Lower lobe of right lung (tissue), 2 donors: ENCODE measurements at regions not wholly inside any gene's neighbourhood (a gene's known extent, or its start where the extent isn't known, plus 50 kb on each side); places are given as distances from the start of the nearest gene placed in this dataset.

Source experiments
- ATAC-seq, 2 donors: fragments of 200-7000 bp; cut with Tn5 transposase; one replicate each; pipeline ENCODE4 v1.9.1; 2020 to 2022; ENCODE audit warnings: mild to moderate bottlenecking in 2 of 2, moderate library complexity in 2 of 2
- DNase-seq: peaks from one replicate; pipeline ENCODE4 v3.0.0-alpha.2; 2020
- H3K27ac ChIP-seq: fragments of 200-600 bp; one replicate; pipeline ENCODE4 v1.8.0; 2022
- H3K27me3 ChIP-seq: fragments of 200-600 bp; one replicate; pipeline ENCODE4 v1.8.0; 2022; ENCODE audit warnings: low read depth
- H3K36me3 ChIP-seq: fragments of 200-600 bp; one replicate; pipeline ENCODE4 v1.8.0; 2022; ENCODE audit warnings: mild to moderate bottlenecking
- H3K4me1 ChIP-seq: fragments of 200-600 bp; one replicate; pipeline ENCODE4 v1.8.0; 2022
- H3K4me3 ChIP-seq: fragments of 200-600 bp; one replicate; pipeline ENCODE4 v1.8.0; 2022; ENCODE audit warnings: mild to moderate bottlenecking
- H3K9me3 ChIP-seq: fragments of 200-600 bp; one replicate; pipeline ENCODE4 v1.8.0; 2022
- intact Hi-C: fragments of 100-400 bp; cut with DNase I; formaldehyde crosslinking; loops from one replicate; pipeline ENCODE4 v1.11.0; 2022
- TF ChIP-seq, protein P1 (sequence below): fragments of 200-600 bp; IDR thresholded peaks from one replicate; pipeline ENCODE4 v1.8.0; 2022; ENCODE audit warnings: antibody characterized with exemption, mild to moderate bottlenecking
- donor health status: DM: no; HTN: yes; CAD: no; lungs with severe emphysema.

DNA sequence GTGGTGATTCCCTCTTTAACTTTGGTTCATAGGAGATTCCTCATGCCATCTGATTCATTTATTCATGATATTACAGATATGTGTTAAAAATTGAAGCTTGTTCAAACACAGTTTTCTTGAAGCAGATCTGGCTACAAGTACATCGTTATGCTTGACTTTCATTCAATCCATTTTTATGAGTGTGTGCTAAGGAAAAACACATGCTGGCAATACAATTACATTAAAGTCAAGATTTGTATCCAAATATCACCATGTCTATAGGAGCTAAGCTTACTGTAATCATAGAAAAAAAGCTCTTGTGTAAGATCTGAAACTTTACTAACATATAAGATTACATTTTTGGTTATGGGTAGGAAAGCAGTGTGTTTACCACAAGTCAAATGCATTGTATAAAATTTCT is 151.8 kb upstream of the FAT1 start:
- H3K4me1 ChIP-seq: no peaks in the 10 kb centered on the region
- intact Hi-C loops: no loop called here
- no peak overlapping the region for H3K27ac ChIP-seq
- H3K4me3 ChIP-seq: no peak overlapping the region
- no peak for ATAC-seq
- no peaks in the 10 kb centered on the region for H3K27me3 ChIP-seq
- no peaks in the 10 kb centered on the region for H3K36me3 ChIP-seq
- no peak for DNase-seq
- H3K9me3 ChIP-seq: no peaks in the 10 kb centered on the region
- TF ChIP-seq, protein P1, sequence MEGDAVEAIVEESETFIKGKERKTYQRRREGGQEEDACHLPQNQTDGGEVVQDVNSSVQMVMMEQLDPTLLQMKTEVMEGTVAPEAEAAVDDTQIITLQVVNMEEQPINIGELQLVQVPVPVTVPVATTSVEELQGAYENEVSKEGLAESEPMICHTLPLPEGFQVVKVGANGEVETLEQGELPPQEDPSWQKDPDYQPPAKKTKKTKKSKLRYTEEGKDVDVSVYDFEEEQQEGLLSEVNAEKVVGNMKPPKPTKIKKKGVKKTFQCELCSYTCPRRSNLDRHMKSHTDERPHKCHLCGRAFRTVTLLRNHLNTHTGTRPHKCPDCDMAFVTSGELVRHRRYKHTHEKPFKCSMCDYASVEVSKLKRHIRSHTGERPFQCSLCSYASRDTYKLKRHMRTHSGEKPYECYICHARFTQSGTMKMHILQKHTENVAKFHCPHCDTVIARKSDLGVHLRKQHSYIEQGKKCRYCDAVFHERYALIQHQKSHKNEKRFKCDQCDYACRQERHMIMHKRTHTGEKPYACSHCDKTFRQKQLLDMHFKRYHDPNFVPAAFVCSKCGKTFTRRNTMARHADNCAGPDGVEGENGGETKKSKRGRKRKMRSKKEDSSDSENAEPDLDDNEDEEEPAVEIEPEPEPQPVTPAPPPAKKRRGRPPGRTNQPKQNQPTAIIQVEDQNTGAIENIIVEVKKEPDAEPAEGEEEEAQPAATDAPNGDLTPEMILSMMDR: no peak

DNA sequence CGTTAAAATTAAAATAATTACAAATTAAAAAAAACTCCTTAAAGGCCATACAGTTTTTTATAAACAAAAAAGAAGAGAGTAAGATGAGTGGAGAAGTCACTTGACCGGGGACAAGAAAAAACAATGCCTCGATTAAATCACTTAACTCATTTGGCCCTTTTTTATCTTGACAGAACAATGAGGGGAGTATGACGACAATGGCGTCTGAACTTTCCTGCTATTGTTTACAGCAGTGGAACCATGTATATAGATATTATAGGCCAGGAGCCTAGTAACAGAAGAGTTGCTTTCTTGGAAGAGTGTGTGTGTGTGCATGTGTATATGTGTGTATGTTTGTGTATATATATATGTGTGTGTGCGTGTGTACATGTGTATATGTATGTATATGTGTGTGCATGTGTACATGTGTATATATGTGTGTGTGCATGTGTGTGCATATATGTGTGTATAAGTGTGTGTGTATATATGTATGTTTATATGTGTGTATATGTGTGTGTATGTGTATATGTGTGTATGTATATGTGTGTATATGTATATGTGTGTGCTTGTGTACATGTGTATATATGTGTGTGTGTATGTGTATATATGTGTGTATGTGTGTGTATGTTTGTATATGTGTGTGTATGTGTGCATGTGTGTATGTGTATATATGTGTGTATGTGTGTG is 153.4 kb upstream of the FAT1 start:
- no peaks in the 10 kb centered on the region for H3K4me1 ChIP-seq
- H3K27ac ChIP-seq: no peak overlapping the region
- DNase-seq: no peak
- TF ChIP-seq, protein P1: no peak
- ATAC-seq: no peak
- no peaks in the 10 kb centered on the region for H3K9me3 ChIP-seq
- no peaks in the 10 kb centered on the region for H3K36me3 ChIP-seq
- intact Hi-C loops: no loop called here
- H3K27me3 ChIP-seq: no peaks in the 10 kb centered on the region
- no peak overlapping the region for H3K4me3 ChIP-seq

DNA sequence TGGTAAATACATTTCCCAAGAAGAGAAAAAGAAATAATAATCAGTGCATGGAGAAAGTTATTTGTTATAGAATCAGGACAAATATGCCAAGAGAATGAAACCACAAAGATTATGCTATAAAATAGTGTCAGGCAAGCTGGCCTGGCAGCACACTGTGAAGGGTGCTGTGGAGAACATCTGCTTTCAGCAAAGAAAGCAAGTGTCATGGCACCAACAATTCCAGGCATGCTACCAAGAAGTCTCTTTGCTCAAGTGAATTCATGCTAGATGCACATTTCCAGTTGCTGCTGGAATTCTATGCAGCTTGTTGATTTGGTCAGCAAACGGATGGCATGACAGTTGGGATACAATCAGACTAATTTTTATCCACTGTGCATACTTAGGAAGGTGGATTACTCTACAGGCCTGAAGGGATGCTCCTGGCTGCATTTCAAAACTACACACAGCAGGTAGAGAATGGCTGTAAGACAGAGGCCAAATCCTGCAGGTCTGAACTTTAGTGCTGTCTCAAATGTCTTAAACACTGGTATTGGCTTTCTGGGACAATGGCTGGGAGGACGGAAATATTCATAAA is 154.6 kb upstream of the FAT1 start:
- Histone ChIP-seq H3K27ac (no peak overlapping the region), H3K27me3 (no peaks in the 10 kb centered on the region), H3K4me3 (no peak overlapping the region), H3K4me1 (no peaks in the 10 kb centered on the region), H3K36me3 (no peaks in the 10 kb centered on the region), H3K9me3 (no peaks in the 10 kb centered on the region)
- TF ChIP-seq, protein P1: no peak
- no peak for DNase-seq
- ATAC-seq: no peak
- intact Hi-C loops: no loop called here

DNA sequence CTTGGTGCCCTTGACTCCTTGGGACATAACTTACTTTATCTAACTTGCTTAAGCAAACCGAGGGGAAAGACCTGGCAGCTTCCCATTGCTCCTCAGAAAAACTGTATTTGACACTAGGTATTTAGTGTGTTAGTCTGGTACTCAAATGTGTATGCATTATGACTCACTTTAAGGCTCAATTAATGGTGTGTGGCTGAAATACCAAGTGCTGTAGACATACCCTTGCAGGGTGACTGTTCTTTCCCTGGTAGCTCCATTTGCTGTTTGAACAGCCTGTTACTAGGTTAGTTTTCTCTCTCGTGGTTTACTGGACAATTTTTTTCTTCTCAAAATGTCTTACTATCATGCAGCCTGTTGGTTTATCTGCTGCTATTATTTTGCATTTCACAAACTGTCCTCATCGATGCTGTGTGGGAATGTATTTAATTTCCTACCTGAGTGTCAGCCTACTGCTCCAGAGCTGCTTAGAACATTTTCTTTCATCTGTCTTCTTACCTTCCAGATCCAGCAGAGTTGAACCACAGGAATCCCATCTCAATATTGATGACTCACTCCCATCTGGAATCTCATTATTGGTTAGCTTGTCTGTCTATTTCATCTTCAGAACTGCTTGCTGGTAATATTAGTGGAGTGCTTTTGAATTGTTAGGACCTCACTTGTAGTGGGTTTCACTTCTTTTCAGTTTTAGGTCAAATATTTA is 158.0 kb upstream of the FAT1 start:
- intact Hi-C loops: no loop called here
- Histone ChIP-seq H3K36me3 (no peaks in the 10 kb centered on the region), H3K4me3 (no peak overlapping the region), H3K4me1 (no peaks in the 10 kb centered on the region), H3K27ac (no peak overlapping the region), H3K27me3 (no peaks in the 10 kb centered on the region), H3K9me3 (no peaks in the 10 kb centered on the region)
- ATAC-seq (peak; percentile 43 to 70), DNase-seq (no peak)
- TF ChIP-seq, protein P1: no peak

DNA sequence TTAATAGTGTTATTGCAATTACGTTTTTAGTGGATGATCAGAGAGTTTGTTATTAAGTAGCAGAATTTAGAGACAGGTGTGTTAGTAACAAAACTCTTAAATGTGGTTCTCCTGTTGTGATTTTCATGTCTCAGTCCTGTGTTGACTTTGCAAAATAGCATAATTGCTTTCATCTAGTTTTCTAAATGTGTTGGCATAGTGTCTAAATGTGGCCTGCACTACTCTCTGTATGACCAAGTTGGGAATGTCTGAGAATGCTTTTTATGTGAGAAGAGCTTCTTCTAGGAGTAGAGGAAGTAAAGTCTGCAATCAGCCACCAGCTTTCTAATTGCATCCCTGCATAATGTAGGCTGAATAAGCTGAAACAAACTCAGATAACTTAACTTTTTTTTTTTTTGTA is 158.6 kb upstream of the FAT1 start:
- ATAC-seq (no peak), DNase-seq (no peak)
- Histone ChIP-seq H3K4me3 (no peak overlapping the region), H3K36me3 (no peaks in the 10 kb centered on the region), H3K4me1 (no peaks in the 10 kb centered on the region), H3K27me3 (no peaks in the 10 kb centered on the region), H3K9me3 (no peaks in the 10 kb centered on the region), H3K27ac (no peak overlapping the region)
- intact Hi-C loops: no loop called here
- TF ChIP-seq, protein P1: no peak
